Activated naive CD4-positive, alpha-beta T cell treated with anti-CD3 and anti-CD28 coated beads, Interleukin-2, amount 50 U/mL, for 16 hours (primary cell): ENCODE measurements at regions not wholly inside any gene's neighbourhood (a gene's known extent, or its start where the extent isn't known, plus 50 kb on each side); places are given as distances from the start of the nearest gene placed in this dataset.
"Not testable (repeated sequence)": the region's sequence is repeated elsewhere in the genome, so short reads cannot be mapped to it uniquely, and the experiment has no call there.

Experiments used
- DNase-seq: peaks from one replicate; pipeline ENCODE4 v3.0.0-alpha.2; 2020

GRCh38 chr16:32947336-32947735 is 246.7 kb upstream of the TP53TG3C start:
- DNase-seq: not testable (repeated sequence)

- not testable (repeated sequence) for DNase-seq
Measured at GRCh38 chr16:32946041-32946560, 247.9 kb upstream of the TP53TG3C start.

GRCh38 chr16:32945311-32945710 is 248.7 kb upstream of the TP53TG3C start:
- not testable (repeated sequence) for DNase-seq

- DNase-seq: not testable (repeated sequence)
Measured at GRCh38 chr16:32939845-32940244, 254.2 kb upstream of the TP53TG3C start.

GRCh38 chr16:32937929-32938328 is 256.1 kb upstream of the TP53TG3C start:
- DNase-seq: not testable (repeated sequence)

GRCh38 chr16:32932240-32933040 is 256.5 kb upstream of the TP53TG3 start:
- DNase-seq: not testable (repeated sequence)

- DNase-seq: not testable (repeated sequence)
Measured at GRCh38 chr16:32925192-32925591, 249.2 kb upstream of the TP53TG3 start.

- not testable (repeated sequence) for DNase-seq
Measured at GRCh38 chr16:32922578-32922977, 246.6 kb upstream of the TP53TG3 start.

GRCh38 chr16:32915346-32915745 is 239.4 kb upstream of the TP53TG3 start:
- DNase-seq: not testable (repeated sequence)

GRCh38 chr16:32897782-32898181 is 221.8 kb upstream of the TP53TG3 start:
- peak; percentile 12 for DNase-seq

GRCh38 chr16:32885392-32885791 is 209.4 kb upstream of the TP53TG3 start:
- not testable (repeated sequence) for DNase-seq

GRCh38 chr16:32884556-32884955 is 208.6 kb upstream of the TP53TG3 start:
- DNase-seq: not testable (repeated sequence)

GRCh38 chr16:32882328-32882857 is 206.4 kb upstream of the TP53TG3 start:
- not testable (repeated sequence) for DNase-seq

- not testable (repeated sequence) for DNase-seq
Measured at GRCh38 chr16:32881631-32882030, 205.7 kb upstream of the TP53TG3 start.

- DNase-seq: not testable (repeated sequence)
Measured at GRCh38 chr16:32880009-32880408, 204.0 kb upstream of the TP53TG3 start.

- DNase-seq: not testable (repeated sequence)
Measured at GRCh38 chr16:32876718-32877117, 200.8 kb upstream of the TP53TG3 start.

- not testable (repeated sequence) for DNase-seq
Measured at GRCh38 chr16:32873783-32874182, 197.8 kb upstream of the TP53TG3 start.

- not testable (repeated sequence) for DNase-seq
Measured at GRCh38 chr16:32873120-32873519, 197.2 kb upstream of the TP53TG3 start.

- DNase-seq: not testable (repeated sequence)
Measured at GRCh38 chr16:32870628-32871027, 194.7 kb upstream of the TP53TG3 start.

- not testable (repeated sequence) for DNase-seq
Measured at GRCh38 chr16:32868334-32868733, 192.4 kb upstream of the TP53TG3 start.

- DNase-seq: not testable (repeated sequence)
Measured at GRCh38 chr16:32865284-32865683, 189.3 kb upstream of the TP53TG3 start.

- not testable (repeated sequence) for DNase-seq
Measured at GRCh38 chr16:32861476-32862201, 185.7 kb upstream of the TP53TG3 start.

- DNase-seq: not testable (repeated sequence)
Measured at GRCh38 chr16:32847379-32847778, 171.4 kb upstream of the TP53TG3 start.
